ENCODE measurements at regions not wholly inside any gene's neighbourhood (a gene's known extent, or its start where the extent isn't known, plus 50 kb on each side); places are given as distances from the start of the nearest gene placed in this dataset.

GRCh38 chrX:129077424-129078170 is 445.7 kb downstream of the SMARCA1 start:
- DNase-seq (ENCODE audit: low spot score): no peak

- no peak for DNase-seq (ENCODE audit: low spot score)
Observed at GRCh38 chrX:129071390-129071789, 451.9 kb downstream of the SMARCA1 start.

GRCh38 chrX:129065895-129066294 is 457.4 kb downstream of the SMARCA1 start:
- no peak for DNase-seq (ENCODE audit: low spot score)

- DNase-seq (ENCODE audit: low spot score): no peak
Observed at GRCh38 chrX:129058405-129058804, 464.9 kb downstream of the SMARCA1 start.

GRCh38 chrX:129043138-129043537 is 480.2 kb downstream of the SMARCA1 start:
- no peak for DNase-seq (ENCODE audit: low spot score)

GRCh38 chrX:129041319-129041718 is 482.0 kb downstream of the SMARCA1 start:
- no peak for DNase-seq (ENCODE audit: low spot score)

- no peak for DNase-seq (ENCODE audit: low spot score)
Observed at GRCh38 chrX:129040124-129040523, 483.2 kb downstream of the SMARCA1 start.

GRCh38 chrX:129039176-129039575 is 484.1 kb downstream of the SMARCA1 start:
- no peak for DNase-seq (ENCODE audit: low spot score)

GRCh38 chrX:129037389-129037788 is 485.9 kb downstream of the SMARCA1 start:
- no peak for DNase-seq (ENCODE audit: low spot score)

- DNase-seq (ENCODE audit: low spot score): no peak
Observed at GRCh38 chrX:129035180-129035579, 488.1 kb downstream of the SMARCA1 start.

GRCh38 chrX:129034196-129034595 is 489.1 kb downstream of the SMARCA1 start:
- no peak for DNase-seq (ENCODE audit: low spot score)

GRCh38 chrX:129026202-129026601 is 497.1 kb downstream of the SMARCA1 start:
- no peak for DNase-seq (ENCODE audit: low spot score)

- DNase-seq (ENCODE audit: low spot score): no peak
Observed at GRCh38 chrX:129025376-129025775, 497.9 kb downstream of the SMARCA1 start.

GRCh38 chrX:129019412-129019811 is 503.9 kb downstream of the SMARCA1 start:
- no peak for DNase-seq (ENCODE audit: low spot score)

GRCh38 chrX:129015381-129015780 is 507.9 kb downstream of the SMARCA1 start:
- DNase-seq (ENCODE audit: low spot score): no peak

GRCh38 chrX:129013574-129013973 is 509.7 kb downstream of the SMARCA1 start:
- DNase-seq (ENCODE audit: low spot score): no peak

- DNase-seq (ENCODE audit: low spot score): no peak
Observed at GRCh38 chrX:129007631-129008030, 515.7 kb downstream of the SMARCA1 start.

- no peak for DNase-seq (ENCODE audit: low spot score)
Observed at GRCh38 chrX:129006491-129006890, 516.8 kb downstream of the SMARCA1 start.

GRCh38 chrX:129000797-129001196 is 522.5 kb downstream of the SMARCA1 start:
- DNase-seq (ENCODE audit: low spot score): no peak

GRCh38 chrX:129000018-129000417 is 523.3 kb downstream of the SMARCA1 start:
- DNase-seq (ENCODE audit: low spot score): no peak

GRCh38 chrX:128992107-128992971 is 531.0 kb downstream of the SMARCA1 start:
- DNase-seq (ENCODE audit: low spot score): no peak

GRCh38 chrX:128975745-128976144 is 547.5 kb downstream of the SMARCA1 start:
- DNase-seq (ENCODE audit: low spot score): peak; percentile 2

- DNase-seq (ENCODE audit: low spot score): no peak
Observed at GRCh38 chrX:128973033-128973432, 550.3 kb downstream of the SMARCA1 start.
